ENCODE measurements at regions not wholly inside any gene's neighbourhood (a gene's known extent, or its start where the extent isn't known, plus 50 kb on each side); places are given as distances from the start of the nearest gene placed in this dataset.

DNA sequence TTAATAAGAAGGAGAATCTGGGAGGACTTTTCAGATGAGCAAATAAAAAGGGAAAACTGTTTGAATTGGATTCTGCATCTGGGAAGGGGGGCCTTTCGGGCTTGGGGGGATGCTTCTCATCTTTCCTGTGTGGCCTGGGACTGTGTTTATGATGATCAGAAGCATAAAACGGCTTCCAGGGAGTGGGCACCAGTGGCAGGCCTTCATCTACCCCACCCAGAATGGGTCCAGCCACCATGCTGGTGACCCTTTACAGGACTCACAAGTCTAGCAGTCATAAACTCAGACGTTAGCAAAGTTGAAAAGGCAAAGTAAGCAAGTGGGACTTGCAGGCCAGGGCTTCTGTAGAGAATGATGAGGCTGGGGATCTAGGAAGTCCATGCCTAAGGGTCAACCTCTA lies 198.3 kb upstream of the ZMIZ1 start:
- DNase-seq (ENCODE audit: low read depth) = no peak
- Histone ChIP-seq H3K4me3 (ENCODE audit: low read length) (no peak overlapping the region), H3K36me3 (ENCODE audit: control insufficient read depth, insufficient read depth, low read length, severe bottlenecking) (no peaks in the 10 kb centered on the region), H3K9me3 (ENCODE audit: control insufficient read depth, low read length) (no peaks in the 10 kb centered on the region), H3K9ac (ENCODE audit: low read length) (no peak overlapping the region), H3K4me1 (ENCODE audit: control insufficient read depth, insufficient read depth, low read length) (peaks cover 6% of the 10 kb centered on the region), H3K27me3 (replicated peaks; ENCODE audit: control insufficient read depth, insufficient read depth, low read length) (no peaks in the 10 kb centered on the region)

DNA sequence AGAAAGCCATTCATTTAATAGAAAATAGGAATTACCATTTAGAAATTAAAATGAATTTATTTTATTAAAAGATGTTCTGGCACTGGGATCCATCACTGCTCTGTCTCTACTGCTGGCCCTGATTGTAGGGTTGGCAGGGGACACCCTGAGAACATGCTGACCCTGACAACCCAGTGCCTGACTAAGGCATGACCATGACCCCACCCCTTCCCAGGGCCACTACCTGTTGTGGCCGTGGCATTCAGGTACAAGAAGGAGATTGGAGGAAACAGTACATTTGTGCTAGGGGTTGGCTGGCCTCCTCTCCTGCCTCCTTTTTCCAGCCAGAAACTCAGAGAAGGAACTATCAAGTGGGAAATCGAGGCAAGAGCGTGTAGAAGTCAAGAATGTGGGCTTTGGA lies 197.0 kb upstream of the ZMIZ1 start:
- Histone ChIP-seq H3K9me3 (ENCODE audit: control insufficient read depth, low read length) (no peaks in the 10 kb centered on the region), H3K36me3 (ENCODE audit: control insufficient read depth, insufficient read depth, low read length, severe bottlenecking) (no peaks in the 10 kb centered on the region), H3K9ac (ENCODE audit: low read length) (no peak overlapping the region), H3K4me1 (ENCODE audit: control insufficient read depth, insufficient read depth, low read length) (no peaks in the 10 kb centered on the region), H3K4me3 (ENCODE audit: low read length) (no peak overlapping the region), H3K27me3 (replicated peaks; ENCODE audit: control insufficient read depth, insufficient read depth, low read length) (no peaks in the 10 kb centered on the region)
- DNase-seq (ENCODE audit: low read depth) = no peak

DNA sequence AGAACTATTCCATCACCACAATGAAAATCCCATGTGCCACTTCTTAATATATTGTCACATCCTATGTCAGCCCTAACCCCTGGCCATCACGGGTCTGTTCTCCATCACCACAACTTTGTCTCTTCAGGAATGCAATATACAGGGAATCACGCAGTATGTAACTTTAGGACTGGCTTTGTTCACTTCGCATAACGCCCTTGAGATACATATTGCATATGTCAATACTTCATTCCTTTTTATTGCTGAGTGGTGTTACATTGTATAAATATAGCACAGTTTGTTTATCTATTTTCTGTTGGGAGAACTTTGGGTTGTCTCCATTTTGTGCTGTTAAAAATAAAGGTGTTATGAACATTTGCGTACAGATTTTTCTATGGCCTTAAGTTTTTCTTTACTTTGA lies 195.4 kb upstream of the ZMIZ1 start:
- no peak overlapping the region for H3K9ac ChIP-seq (ENCODE audit: low read length)
- H3K36me3 ChIP-seq (ENCODE audit: control insufficient read depth, insufficient read depth, low read length, severe bottlenecking) = no peaks in the 10 kb centered on the region
- no peaks in the 10 kb centered on the region for H3K4me1 ChIP-seq (ENCODE audit: control insufficient read depth, insufficient read depth, low read length)
- DNase-seq (ENCODE audit: low read depth) = no peak
- no peak overlapping the region for H3K4me3 ChIP-seq (ENCODE audit: low read length)
- no peaks in the 10 kb centered on the region for H3K27me3 ChIP-seq (replicated peaks; ENCODE audit: control insufficient read depth, insufficient read depth, low read length)
- no peaks in the 10 kb centered on the region for H3K9me3 ChIP-seq (ENCODE audit: control insufficient read depth, low read length)

DNA sequence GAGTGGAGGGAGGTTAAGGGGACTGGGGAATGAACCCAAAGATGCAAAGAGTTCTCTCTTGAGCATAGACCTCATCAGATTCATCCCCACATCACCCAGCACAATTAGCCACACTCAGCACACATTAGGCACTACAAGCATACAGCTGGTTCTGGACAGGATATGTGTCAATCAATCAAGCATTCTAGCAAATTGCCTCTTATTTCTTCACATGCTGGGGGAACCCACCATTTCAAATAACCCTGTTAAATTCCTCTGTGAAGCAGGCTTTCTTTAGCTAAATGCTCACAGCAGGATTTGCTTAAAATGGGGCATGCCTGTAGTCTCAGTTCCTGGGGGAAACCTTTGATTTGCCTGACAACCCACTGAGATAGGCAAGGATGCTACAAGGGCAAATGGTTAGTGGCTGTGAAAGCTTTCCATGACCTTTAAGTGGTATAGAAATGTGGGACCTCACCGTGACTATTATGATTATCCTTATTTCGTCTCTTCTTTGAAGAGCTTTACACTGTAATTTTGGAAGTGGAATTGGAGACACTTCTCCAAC lies 193.4 kb upstream of the ZMIZ1 start:
- Histone ChIP-seq H3K36me3 (ENCODE audit: control insufficient read depth, insufficient read depth, low read length, severe bottlenecking) (no peaks in the 10 kb centered on the region), H3K27me3 (replicated peaks; ENCODE audit: control insufficient read depth, insufficient read depth, low read length) (no peaks in the 10 kb centered on the region), H3K4me3 (ENCODE audit: low read length) (no peak overlapping the region), H3K9ac (ENCODE audit: low read length) (no peak overlapping the region), H3K4me1 (ENCODE audit: control insufficient read depth, insufficient read depth, low read length) (no peaks in the 10 kb centered on the region), H3K9me3 (ENCODE audit: control insufficient read depth, low read length) (peaks cover 17% of the 10 kb centered on the region)
- no peak for DNase-seq (ENCODE audit: low read depth)

DNA sequence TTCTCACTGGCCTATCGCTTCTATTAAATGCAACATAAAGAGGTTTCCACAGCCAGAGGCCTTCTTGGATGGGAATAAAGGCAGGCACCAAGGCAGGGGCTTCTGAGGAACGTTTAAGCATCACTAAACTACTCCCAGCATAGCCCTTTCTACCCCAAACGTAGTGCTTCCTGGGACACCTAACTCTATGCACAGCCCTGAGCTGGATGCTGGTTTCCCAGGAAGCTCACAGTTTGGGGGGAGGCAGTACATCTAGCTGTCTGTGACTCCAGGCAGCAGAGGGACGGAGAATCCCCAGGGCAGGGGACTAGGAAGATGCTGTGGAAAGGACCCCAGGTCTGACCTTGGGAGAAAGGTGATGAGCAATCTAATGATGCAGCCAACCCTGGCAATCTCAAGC lies 192.8 kb upstream of the ZMIZ1 start:
- H3K4me3 ChIP-seq (ENCODE audit: low read length) = no peak overlapping the region
- H3K27me3 ChIP-seq (replicated peaks; ENCODE audit: control insufficient read depth, insufficient read depth, low read length) = no peaks in the 10 kb centered on the region
- no peak overlapping the region for H3K9ac ChIP-seq (ENCODE audit: low read length)
- H3K9me3 ChIP-seq (ENCODE audit: control insufficient read depth, low read length) = peaks cover 19% of the 10 kb centered on the region
- DNase-seq (ENCODE audit: low read depth) = no peak
- H3K4me1 ChIP-seq (ENCODE audit: control insufficient read depth, insufficient read depth, low read length) = no peaks in the 10 kb centered on the region
- no peaks in the 10 kb centered on the region for H3K36me3 ChIP-seq (ENCODE audit: control insufficient read depth, insufficient read depth, low read length, severe bottlenecking)

DNA sequence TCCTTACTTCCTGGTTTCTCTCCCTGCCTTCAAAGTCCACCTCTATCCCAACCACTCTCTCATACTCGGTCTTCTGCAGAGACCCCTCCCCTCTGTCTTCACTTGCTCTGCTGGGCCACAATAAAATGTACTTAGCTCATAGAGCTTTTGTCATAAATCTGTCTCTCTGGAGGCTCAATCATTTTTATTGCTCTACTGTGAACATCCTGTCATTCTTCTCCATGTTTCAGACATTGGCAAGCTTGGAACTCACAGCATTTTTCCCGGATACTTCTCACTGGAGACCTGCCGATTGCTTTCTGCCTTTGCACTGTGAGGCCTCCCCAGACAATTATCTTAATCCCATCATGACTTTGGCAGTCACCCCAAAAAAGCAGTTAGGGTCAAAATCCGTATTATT lies 192.3 kb upstream of the ZMIZ1 start:
- Histone ChIP-seq H3K4me1 (ENCODE audit: control insufficient read depth, insufficient read depth, low read length) (no peaks in the 10 kb centered on the region), H3K4me3 (ENCODE audit: low read length) (no peak overlapping the region), H3K9me3 (ENCODE audit: control insufficient read depth, low read length) (peaks cover 19% of the 10 kb centered on the region), H3K36me3 (ENCODE audit: control insufficient read depth, insufficient read depth, low read length, severe bottlenecking) (no peaks in the 10 kb centered on the region), H3K9ac (ENCODE audit: low read length) (no peak overlapping the region), H3K27me3 (replicated peaks; ENCODE audit: control insufficient read depth, insufficient read depth, low read length) (no peaks in the 10 kb centered on the region)
- DNase-seq (ENCODE audit: low read depth) = no peak

DNA sequence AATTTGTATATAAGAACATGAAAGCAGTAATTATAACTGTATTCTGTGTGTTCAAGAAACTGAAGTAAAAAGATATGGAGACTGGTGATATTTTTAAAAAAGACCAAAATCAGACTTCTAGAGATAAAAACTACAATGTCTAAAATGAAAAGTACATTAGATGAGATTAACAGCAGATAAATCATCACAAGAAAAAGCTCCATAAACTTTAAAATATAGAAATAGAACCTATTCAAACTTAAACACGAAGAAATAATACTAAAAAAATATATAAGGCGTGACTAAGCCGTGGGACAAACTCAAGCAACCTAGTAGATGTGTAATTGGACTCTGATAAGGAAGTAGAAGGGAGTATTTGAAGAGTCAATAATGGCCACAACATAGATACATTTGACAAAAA lies 189.1 kb upstream of the ZMIZ1 start:
- H3K4me3 ChIP-seq (ENCODE audit: low read length) = no peak overlapping the region
- H3K27me3 ChIP-seq (replicated peaks; ENCODE audit: control insufficient read depth, insufficient read depth, low read length) = no peaks in the 10 kb centered on the region
- no peaks in the 10 kb centered on the region for H3K36me3 ChIP-seq (ENCODE audit: control insufficient read depth, insufficient read depth, low read length, severe bottlenecking)
- DNase-seq (ENCODE audit: low read depth) = no peak
- peaks cover 19% of the 10 kb centered on the region for H3K9me3 ChIP-seq (ENCODE audit: control insufficient read depth, low read length)
- H3K9ac ChIP-seq (ENCODE audit: low read length) = no peak overlapping the region
- no peaks in the 10 kb centered on the region for H3K4me1 ChIP-seq (ENCODE audit: control insufficient read depth, insufficient read depth, low read length)

DNA sequence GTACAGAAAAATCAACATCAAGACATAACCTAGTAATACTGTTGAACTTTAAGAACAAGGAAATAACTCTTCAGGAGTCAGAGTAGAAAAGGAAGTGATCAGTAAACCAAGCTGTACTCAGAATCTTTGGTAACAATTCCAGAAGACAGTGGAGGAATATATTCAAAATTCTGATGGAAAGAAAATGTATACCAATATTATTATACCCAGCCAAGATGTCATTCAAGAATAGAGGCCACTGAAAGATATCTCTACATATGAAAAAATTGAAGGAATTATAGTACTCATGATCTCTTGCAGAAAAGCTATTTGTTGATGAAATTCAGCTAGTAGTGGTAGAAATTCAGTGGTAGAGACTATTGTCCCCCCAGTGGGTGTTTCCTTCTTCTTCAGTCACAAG lies 182.6 kb upstream of the ZMIZ1 start:
- DNase-seq (ENCODE audit: low read depth) = no peak

DNA sequence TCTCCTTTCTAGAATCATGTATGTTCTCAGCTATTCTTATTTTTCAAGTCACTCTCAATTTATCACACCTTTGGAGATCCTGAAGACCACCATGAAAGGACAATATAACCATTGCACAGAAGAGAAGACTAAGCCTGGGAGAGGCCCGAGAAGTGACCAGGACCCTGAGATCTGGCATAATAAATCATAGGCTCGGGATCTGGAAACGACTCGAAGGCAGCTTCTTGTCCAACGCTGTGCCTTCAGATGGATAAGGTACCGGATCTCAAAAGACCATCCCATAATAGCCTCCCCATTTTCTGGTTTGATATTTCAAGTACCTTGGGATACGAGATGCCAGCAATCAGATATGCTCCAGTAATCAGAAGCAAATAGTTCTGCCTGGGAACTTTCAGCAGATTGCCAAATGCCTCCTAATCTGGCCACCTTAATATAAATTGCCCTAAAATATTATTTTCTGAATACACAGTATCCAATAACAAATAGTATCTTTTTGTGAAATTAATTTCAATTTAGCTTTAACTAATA lies 179.2 kb upstream of the ZMIZ1 start:
- Histone ChIP-seq H3K4me3 (ENCODE audit: low read length) (no peak overlapping the region), H3K27me3 (replicated peaks; ENCODE audit: control insufficient read depth, insufficient read depth, low read length) (peaks cover 8% of the 10 kb centered on the region), H3K36me3 (ENCODE audit: control insufficient read depth, insufficient read depth, low read length, severe bottlenecking) (no peaks in the 10 kb centered on the region), H3K4me1 (ENCODE audit: control insufficient read depth, insufficient read depth, low read length) (no peaks in the 10 kb centered on the region), H3K9me3 (ENCODE audit: control insufficient read depth, low read length) (peaks cover 18% of the 10 kb centered on the region), H3K9ac (ENCODE audit: low read length) (no peak overlapping the region)
- DNase-seq (ENCODE audit: low read depth) = no peak

More for the DNA sequence above, 182.6 kb upstream of the ZMIZ1 start:
- Histone ChIP-seq H3K4me3 (ENCODE audit: low read length) (no peak overlapping the region), H3K9me3 (ENCODE audit: control insufficient read depth, low read length) (peaks cover 18% of the 10 kb centered on the region), H3K4me1 (ENCODE audit: control insufficient read depth, insufficient read depth, low read length) (no peaks in the 10 kb centered on the region), H3K36me3 (ENCODE audit: control insufficient read depth, insufficient read depth, low read length, severe bottlenecking) (no peaks in the 10 kb centered on the region), H3K9ac (ENCODE audit: low read length) (no peak overlapping the region), H3K27me3 (replicated peaks; ENCODE audit: control insufficient read depth, insufficient read depth, low read length) (no peaks in the 10 kb centered on the region)

DNA sequence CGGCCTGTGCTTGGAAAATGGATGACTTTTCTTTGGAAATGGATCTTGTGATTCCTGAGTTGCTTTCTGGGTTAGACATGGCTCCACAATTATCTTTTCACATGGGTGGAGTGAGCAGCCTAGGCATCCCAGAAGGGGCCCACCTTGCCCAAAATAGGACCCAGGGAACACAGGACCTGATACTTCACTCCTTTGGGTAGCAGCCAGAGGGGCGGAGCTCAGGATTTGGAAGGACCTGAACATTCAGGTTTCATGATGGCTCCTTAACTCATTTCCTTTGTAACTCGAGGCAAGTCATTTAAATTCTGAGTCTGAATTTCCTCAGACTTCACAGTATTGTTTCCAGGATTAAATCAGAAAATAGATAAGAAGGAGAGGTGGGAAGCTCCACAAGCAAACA lies 178.3 kb upstream of the ZMIZ1 start:
- H3K9me3 ChIP-seq (ENCODE audit: control insufficient read depth, low read length) = peaks cover 14% of the 10 kb centered on the region
- no peak overlapping the region for H3K9ac ChIP-seq (ENCODE audit: low read length)
- H3K27me3 ChIP-seq (replicated peaks; ENCODE audit: control insufficient read depth, insufficient read depth, low read length) = peaks cover 8% of the 10 kb centered on the region
- no peak for DNase-seq (ENCODE audit: low read depth)
- no peaks in the 10 kb centered on the region for H3K4me1 ChIP-seq (ENCODE audit: control insufficient read depth, insufficient read depth, low read length)
- H3K36me3 ChIP-seq (ENCODE audit: control insufficient read depth, insufficient read depth, low read length, severe bottlenecking) = no peaks in the 10 kb centered on the region
- H3K4me3 ChIP-seq (ENCODE audit: low read length) = no peak overlapping the region

DNA sequence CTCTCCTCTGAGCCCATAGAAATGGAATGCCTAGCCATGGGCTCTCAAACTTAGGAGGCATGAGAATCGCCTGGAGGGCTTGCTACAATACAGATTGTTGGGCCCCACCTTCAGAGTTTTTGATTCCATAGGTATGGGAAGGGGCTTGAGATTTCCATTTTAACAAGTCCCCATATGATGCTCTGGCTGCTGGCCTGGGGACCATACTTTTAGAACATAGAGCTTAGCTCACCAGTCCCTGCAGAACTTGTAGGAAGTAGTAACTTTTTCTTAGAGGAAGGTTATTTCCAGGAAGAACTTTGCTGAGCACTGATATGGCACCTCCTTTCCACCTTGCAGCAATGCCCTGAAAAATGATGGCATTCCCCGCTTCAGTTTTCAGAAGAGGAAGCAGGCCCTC lies 177.0 kb upstream of the ZMIZ1 start:
- Histone ChIP-seq H3K9ac (ENCODE audit: low read length) (no peak overlapping the region), H3K4me1 (ENCODE audit: control insufficient read depth, insufficient read depth, low read length) (no peaks in the 10 kb centered on the region), H3K36me3 (ENCODE audit: control insufficient read depth, insufficient read depth, low read length, severe bottlenecking) (no peaks in the 10 kb centered on the region), H3K27me3 (replicated peaks; ENCODE audit: control insufficient read depth, insufficient read depth, low read length) (peaks cover 8% of the 10 kb centered on the region), H3K9me3 (ENCODE audit: control insufficient read depth, low read length) (peaks cover 1% of the 10 kb centered on the region), H3K4me3 (ENCODE audit: low read length) (no peak overlapping the region)
- DNase-seq (ENCODE audit: low read depth) = no peak
